Sigmoid colon (tissue), 6 donors: ENCODE measurements at regions not wholly inside any gene's neighbourhood (a gene's known extent, or its start where the extent isn't known, plus 50 kb on each side); places are given as distances from the start of the nearest gene placed in this dataset.

ENCODE experiments used
- DNase-seq: peaks from one replicate; pipeline ENCODE4 v3.0.0-alpha.2; 2019
- H3K27ac ChIP-seq, 4 donors: fragments of 200-600 bp; sonication (generic); one replicate each; pipeline ENCODE4 v1.5.1; 2016 to 2019; ENCODE audit warnings: mild to moderate bottlenecking in 1 of 4
- H3K27me3 ChIP-seq, 3 donors: fragments of 200-600 bp; sonication (generic); one replicate each; pipeline ENCODE4 v1.5.1; 2019; ENCODE audit warnings: mild to moderate bottlenecking in 1 of 3
- H3K36me3 ChIP-seq, 4 donors: fragments of 200-600 bp; sonication (generic); one replicate each; pipeline ENCODE4 v1.5.1; 2016 to 2019
- H3K4me1 ChIP-seq, 4 donors: fragments of 200-600 bp; sonication (generic); one replicate each; pipeline ENCODE4 v1.5.1; 2017 to 2019
- H3K4me3 ChIP-seq, 4 donors: fragments of 200-600 bp; sonication (generic); one replicate each; pipeline ENCODE4 v1.5.1; 2017 to 2019; ENCODE audit warnings: mild to moderate bottlenecking in 2 of 4, moderate library complexity in 1 of 4
- H3K9me3 ChIP-seq, 4 donors: fragments of 200-600 bp in 3 of 4; sonication (generic) in 3 of 4; one replicate each; pipeline versions ENCODE4 v1.5.1 to v1.6.1; 2013 to 2019
- CTCF ChIP-seq, 4 experiments: fragments of 450-650 bp in 3 of 4; fragments of 200-600 bp in 1 of 4; IDR thresholded peaks; one replicate each; pipeline ENCODE4 v1.5.1; 2016 to 2019; ENCODE audit warnings: antibody characterized with exemption in 4 of 4, mild to moderate bottlenecking in 3 of 4, moderate library complexity in 2 of 4
- EP300 ChIP-seq, 4 donors: sonication (generic); formaldehyde crosslinking; IDR thresholded peaks; one replicate each; pipeline ENCODE4 v1.6.1; 2017; ENCODE audit warnings: antibody characterized with exemption in 4 of 4
- POLR2A ChIP-seq, 2 donors: fragments of 450-650 bp; IDR thresholded peaks; one replicate each; pipeline ENCODE4 v1.6.1; 2016; ENCODE audit warnings: antibody characterized with exemption in 2 of 2, mild to moderate bottlenecking in 2 of 2, moderate library complexity in 2 of 2
- POLR2AphosphoS5 ChIP-seq, 4 donors: sonication (generic); formaldehyde crosslinking; IDR thresholded peaks; one replicate each; pipeline ENCODE4 v1.6.1; 2017; ENCODE audit warnings: antibody characterized with exemption in 4 of 4
- WGBS, 2 donors: extraction: QIAGEN DNeasy Blood & Tissue Kit; methylation state at CpG; one replicate each; pipeline ENCODE4 v1.1.7; 2013; 5-methylcytosine and 5-hydroxymethylcytosine counted together
- intact Hi-C: fragments of 100-400 bp; cut with DNase I; formaldehyde crosslinking; loops from one replicate; pipeline ENCODE4 v1.15.1; 2023
- donor health status: healthy with polysubstance abuse.
- donor health status: healthy.

GRCh38 chr18:33517950-33518349 is 60.1 kb upstream of the ASXL3 start:
- DNase-seq = no peak
- H3K4me1 ChIP-seq = no peaks in the 10 kb centered on the region
- H3K27ac ChIP-seq = no peak overlapping the region
- H3K4me3 ChIP-seq = no peak overlapping the region
- no peak for TF ChIP-seq POLR2AphosphoS5 (IDR thresholded peaks at IDR 0.05)
- no peak for TF ChIP-seq POLR2A (IDR thresholded peaks at IDR 0.05)
- TF ChIP-seq CTCF (IDR thresholded peaks at IDR 0.05) = no peak
- TF ChIP-seq EP300 (IDR thresholded peaks at IDR 0.05) = no peak
- intact Hi-C loops = no loop called here
- no peaks in the 10 kb centered on the region for H3K36me3 ChIP-seq
- no peaks in the 10 kb centered on the region for H3K27me3 ChIP-seq
- H3K9me3 ChIP-seq = peaks cover 0 to 4% (median 0%) of the 10 kb centered on the region in 4 donors

GRCh38 chr18:33513027-33513426 is 65.0 kb upstream of the ASXL3 start:
- no peak for DNase-seq
- intact Hi-C loops = no loop called here
- no peak for TF ChIP-seq EP300 (IDR thresholded peaks at IDR 0.05)
- no peak for TF ChIP-seq CTCF (IDR thresholded peaks at IDR 0.05)
- TF ChIP-seq POLR2AphosphoS5 (IDR thresholded peaks at IDR 0.05) = no peak
- no peak for TF ChIP-seq POLR2A (IDR thresholded peaks at IDR 0.05)

GRCh38 chr18:33507019-33507418 is 66.5 kb upstream of the CCDC178 start:
- Histone ChIP-seq H3K4me1 (no peaks in the 10 kb centered on the region), H3K27me3 (no peaks in the 10 kb centered on the region), H3K36me3 (no peaks in the 10 kb centered on the region), H3K9me3 (peaks cover 0 to under 1% (median 0%) of the 10 kb centered on the region in 4 donors), H3K4me3 (no peak overlapping the region), H3K27ac (no peak overlapping the region)
- no peak for DNase-seq
- intact Hi-C loops = no loop called here
- TF ChIP-seq EP300 (IDR thresholded peaks at IDR 0.05) (no peak), POLR2AphosphoS5 (IDR thresholded peaks at IDR 0.05) (no peak), POLR2A (IDR thresholded peaks at IDR 0.05) (no peak), CTCF (IDR thresholded peaks at IDR 0.05) (no peak)
- 79 to 83% methylated on average over 1 of the region's 1 CpG for WGBS, 2 donors

More at GRCh38 chr18:33513027-33513426, 65.0 kb upstream of the ASXL3 start:
- H3K27me3 ChIP-seq = no peaks in the 10 kb centered on the region
- no peak overlapping the region for H3K27ac ChIP-seq
- H3K4me3 ChIP-seq = no peak overlapping the region
- no peaks in the 10 kb centered on the region for H3K4me1 ChIP-seq
- no peaks in the 10 kb centered on the region for H3K36me3 ChIP-seq
- H3K9me3 ChIP-seq = peaks cover 0 to 4% (median 1%) of the 10 kb centered on the region in 4 donors

- Histone ChIP-seq H3K4me3 (no peak overlapping the region), H3K27ac (no peak overlapping the region), H3K9me3 (no peaks in the 10 kb centered on the region), H3K36me3 (no peaks in the 10 kb centered on the region), H3K4me1 (no peaks in the 10 kb centered on the region), H3K27me3 (no peaks in the 10 kb centered on the region)
- intact Hi-C loops = no loop called here
- TF ChIP-seq EP300 (IDR thresholded peaks at IDR 0.05) (no peak), CTCF (IDR thresholded peaks at IDR 0.05) (no peak), POLR2AphosphoS5 (IDR thresholded peaks at IDR 0.05) (no peak), POLR2A (IDR thresholded peaks at IDR 0.05) (no peak)
- no peak for DNase-seq
Measured at GRCh38 chr18:33505798-33506197, 65.3 kb upstream of the CCDC178 start.

GRCh38 chr18:33505297-33505696 is 64.8 kb upstream of the CCDC178 start:
- no peaks in the 10 kb centered on the region for H3K9me3 ChIP-seq
- no peak for TF ChIP-seq CTCF (IDR thresholded peaks at IDR 0.05)
- TF ChIP-seq POLR2AphosphoS5 (IDR thresholded peaks at IDR 0.05) = no peak
- no peak for TF ChIP-seq POLR2A (IDR thresholded peaks at IDR 0.05)
- no peak for TF ChIP-seq EP300 (IDR thresholded peaks at IDR 0.05)
- no peaks in the 10 kb centered on the region for H3K36me3 ChIP-seq
- no peak overlapping the region for H3K4me3 ChIP-seq
- no peaks in the 10 kb centered on the region for H3K27me3 ChIP-seq
- WGBS, 2 donors = 66 to 89% methylated on average over 2 of the region's 2 CpGs
- intact Hi-C loops = no loop called here
- no peaks in the 10 kb centered on the region for H3K4me1 ChIP-seq
- DNase-seq = no peak
- no peak overlapping the region for H3K27ac ChIP-seq
